ENCODE measurements at regions not wholly inside any gene's neighbourhood (a gene's known extent, or its start where the extent isn't known, plus 50 kb on each side); places are given as distances from the start of the nearest gene placed in this dataset.

DNA sequence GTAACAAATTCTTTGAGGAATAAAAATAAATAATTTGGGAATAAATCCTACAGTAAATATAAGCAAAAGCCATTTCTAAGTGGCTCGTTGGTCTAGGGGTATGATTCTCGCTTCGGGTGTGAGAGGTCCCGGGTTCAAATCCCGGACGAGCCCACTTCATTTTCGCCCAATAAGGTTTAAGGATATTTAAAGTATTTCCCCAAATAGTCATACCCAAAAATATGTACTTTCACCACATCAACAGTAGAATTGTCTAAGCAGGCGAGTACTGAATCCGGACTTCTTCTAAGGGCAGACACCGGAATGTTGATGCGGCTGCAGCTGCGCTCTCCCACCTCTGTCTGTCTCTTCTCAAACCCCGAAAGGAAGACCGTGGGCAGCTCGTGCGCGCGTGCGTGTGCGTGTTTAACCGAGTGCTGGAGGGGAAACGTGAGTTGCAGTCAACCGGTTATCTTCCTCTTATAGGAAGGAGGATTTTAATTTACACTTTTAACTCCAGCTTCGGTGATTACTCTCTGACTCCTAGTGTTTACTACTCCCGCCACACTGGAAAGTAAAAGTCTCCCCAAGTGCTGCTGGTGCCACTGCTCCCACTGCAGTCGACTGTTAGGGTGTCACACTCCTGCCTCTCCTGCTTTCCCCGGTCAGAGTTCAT, 155.7 kb upstream of the PRSS16 start:
- Histone ChIP-seq H3K36me3 (ENCODE audit: control insufficient read depth in 2 of 2, insufficient read depth in 2 of 2, low read length in 1 of 2) (no peaks in the 10 kb centered on the region), H3K27me3 (ENCODE audit: control insufficient read depth in 1 of 2, insufficient read depth in 2 of 2, low read length in 2 of 2) (peaks cover 0 to 3% of the 10 kb centered on the region in 2 donors), H3K4me3 (ENCODE audit: low read depth in 1 of 2, low read length in 2 of 2) (peak overlapping the region in 1 of 2 donors; percentile 34), H3K9me3 (ENCODE audit: control insufficient read depth in 2 of 2, insufficient read depth in 1 of 2, low read depth in 1 of 2, low read length in 1 of 2) (no peaks in the 10 kb centered on the region), H3K27ac (ENCODE audit: low read depth in 2 of 2, low read length in 1 of 2) (no peak overlapping the region), H3K4me1 (ENCODE audit: control insufficient read depth in 2 of 2, insufficient read depth in 2 of 2, low read length in 1 of 2) (peaks cover 0 to 1% of the 10 kb centered on the region in 2 donors)
- WGBS, 2 donors, result 1 to 2% methylated on average over 27 of the region's 27 CpGs

DNA sequence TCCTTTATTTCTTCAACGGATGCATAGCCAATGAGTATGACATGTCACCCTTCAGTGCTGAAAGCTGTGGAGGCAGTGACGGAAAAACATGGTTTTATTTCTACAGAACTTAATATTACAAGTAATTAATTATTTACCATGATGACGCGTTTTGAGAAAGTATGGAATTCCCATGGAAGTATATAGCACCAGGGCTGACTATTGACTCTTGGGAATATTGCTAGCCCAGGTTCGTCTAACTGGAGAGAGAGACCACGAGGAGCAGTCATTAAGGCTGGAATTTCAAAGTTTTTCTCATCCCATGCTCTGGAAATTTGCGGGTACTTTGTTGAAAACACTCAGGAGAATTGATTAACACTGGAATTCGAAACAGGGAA, 155.2 kb upstream of the PRSS16 start:
- H3K9me3 ChIP-seq (ENCODE audit: control insufficient read depth in 2 of 2, insufficient read depth in 1 of 2, low read depth in 1 of 2, low read length in 1 of 2), result no peaks in the 10 kb centered on the region
- WGBS, 2 donors, result 35 to 38% methylated on average over 8 of the region's 8 CpGs
- no peaks in the 10 kb centered on the region for H3K36me3 ChIP-seq (ENCODE audit: control insufficient read depth in 2 of 2, insufficient read depth in 2 of 2, low read length in 1 of 2)
- peaks cover 0 to 3% of the 10 kb centered on the region in 2 donors for H3K27me3 ChIP-seq (ENCODE audit: control insufficient read depth in 1 of 2, insufficient read depth in 2 of 2, low read length in 2 of 2)
- H3K4me1 ChIP-seq (ENCODE audit: control insufficient read depth in 2 of 2, insufficient read depth in 2 of 2, low read length in 1 of 2), result peaks cover 0 to 3% of the 10 kb centered on the region in 2 donors
- no peak overlapping the region for H3K27ac ChIP-seq (ENCODE audit: low read depth in 2 of 2, low read length in 1 of 2)
- H3K4me3 ChIP-seq (ENCODE audit: low read depth in 1 of 2, low read length in 2 of 2), result peak overlapping the region in 1 of 2 donors; percentile 34

DNA sequence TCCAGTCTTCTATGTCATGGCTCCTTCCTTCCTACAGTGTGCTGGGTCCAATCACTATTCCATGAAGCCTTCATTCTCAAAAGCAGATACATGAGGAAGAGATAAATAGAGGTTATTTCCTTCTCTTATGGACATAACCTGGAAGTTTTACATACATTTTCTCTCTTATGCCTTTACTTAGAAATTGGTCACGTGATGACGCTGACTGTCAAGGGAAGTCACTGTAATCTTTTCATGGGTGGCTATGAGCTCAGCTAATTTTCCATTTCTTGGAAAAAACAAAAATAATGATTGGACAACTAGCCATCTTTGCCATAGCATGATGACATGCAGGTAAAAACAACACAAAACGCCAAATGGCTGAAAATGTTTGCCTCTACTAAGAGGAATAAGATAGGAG, 151.6 kb upstream of the PRSS16 start:
- no peak overlapping the region for H3K4me3 ChIP-seq (ENCODE audit: low read depth in 1 of 2, low read length in 2 of 2)
- WGBS, 2 donors, result 93% methylated on average over 3 of the region's 3 CpGs
- H3K36me3 ChIP-seq (ENCODE audit: control insufficient read depth in 2 of 2, insufficient read depth in 2 of 2, low read length in 1 of 2), result no peaks in the 10 kb centered on the region
- peaks cover 0 to 3% of the 10 kb centered on the region in 2 donors for H3K27me3 ChIP-seq (ENCODE audit: control insufficient read depth in 1 of 2, insufficient read depth in 2 of 2, low read length in 2 of 2)
- H3K4me1 ChIP-seq (ENCODE audit: control insufficient read depth in 2 of 2, insufficient read depth in 2 of 2, low read length in 1 of 2), result peaks cover 0 to 3% of the 10 kb centered on the region in 2 donors
- no peaks in the 10 kb centered on the region for H3K9me3 ChIP-seq (ENCODE audit: control insufficient read depth in 2 of 2, insufficient read depth in 1 of 2, low read depth in 1 of 2, low read length in 1 of 2)
- H3K27ac ChIP-seq (ENCODE audit: low read depth in 2 of 2, low read length in 1 of 2), result no peak overlapping the region

DNA sequence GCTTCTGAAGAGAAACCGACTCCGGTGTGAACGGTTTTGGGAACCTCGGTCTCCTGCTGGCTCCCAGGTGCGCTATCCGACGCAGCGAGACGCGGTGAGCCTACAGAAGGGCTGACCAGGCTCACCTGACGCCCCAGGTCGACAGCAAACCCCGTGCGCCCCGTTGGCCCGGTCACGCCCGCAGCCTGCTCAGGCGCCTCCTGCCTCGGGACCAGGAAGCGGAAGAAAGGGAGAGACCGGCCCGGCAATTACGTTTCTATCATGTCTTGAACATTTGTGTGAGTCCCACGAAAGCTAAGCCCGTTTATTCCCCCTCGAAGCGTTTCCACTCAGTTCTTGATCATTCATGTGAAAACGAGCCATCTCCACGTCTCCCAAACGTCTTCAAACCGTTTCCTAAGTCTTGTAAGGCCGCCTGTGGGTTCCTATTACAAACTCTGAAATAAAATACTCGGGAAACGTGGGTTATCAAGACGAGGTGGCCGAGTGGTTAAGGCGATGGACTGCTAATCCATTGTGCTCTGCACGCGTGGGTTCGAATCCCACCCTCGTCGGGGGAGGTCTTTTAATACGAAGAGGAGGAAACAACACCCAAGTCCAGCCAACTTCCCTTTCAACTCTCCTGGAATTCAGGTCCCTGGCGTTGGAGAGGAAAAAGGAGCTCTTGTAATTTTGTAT, 150.5 kb upstream of the PRSS16 start:
- H3K27ac ChIP-seq (ENCODE audit: low read depth in 2 of 2, low read length in 1 of 2), result no peak overlapping the region
- H3K36me3 ChIP-seq (ENCODE audit: control insufficient read depth in 2 of 2, insufficient read depth in 2 of 2, low read length in 1 of 2), result no peaks in the 10 kb centered on the region
- H3K4me3 ChIP-seq (ENCODE audit: low read depth in 1 of 2, low read length in 2 of 2), result peak overlapping the region; percentile 39
- 2 to 3% methylated on average over 45 of the region's 45 CpGs for WGBS, 2 donors
- H3K4me1 ChIP-seq (ENCODE audit: control insufficient read depth in 2 of 2, insufficient read depth in 2 of 2, low read length in 1 of 2), result peaks cover 0 to 3% of the 10 kb centered on the region in 2 donors
- H3K27me3 ChIP-seq (ENCODE audit: control insufficient read depth in 1 of 2, insufficient read depth in 2 of 2, low read length in 2 of 2), result peaks cover 0 to 3% of the 10 kb centered on the region in 2 donors
- no peaks in the 10 kb centered on the region for H3K9me3 ChIP-seq (ENCODE audit: control insufficient read depth in 2 of 2, insufficient read depth in 1 of 2, low read depth in 1 of 2, low read length in 1 of 2)

DNA sequence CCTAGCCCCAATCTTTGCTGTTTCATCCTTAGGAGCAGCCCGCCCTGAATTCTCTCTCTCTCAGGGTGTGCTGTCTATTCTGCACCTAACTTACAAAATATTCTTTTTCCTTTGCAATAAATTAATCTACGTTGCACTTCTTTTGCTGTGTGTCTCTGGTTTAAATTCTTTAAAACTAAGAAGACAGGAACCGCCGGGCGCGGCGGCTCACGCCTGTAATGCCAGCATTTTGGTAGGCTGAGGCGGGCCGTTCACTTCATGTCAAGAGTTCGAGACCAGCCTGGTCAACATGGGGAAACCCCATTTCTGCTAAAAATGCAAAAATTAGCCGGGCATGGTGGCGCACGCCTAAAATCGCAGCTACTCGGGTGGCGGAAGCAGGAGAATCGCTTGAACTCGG, 148.5 kb upstream of the PRSS16 start:
- Histone ChIP-seq H3K4me1 (ENCODE audit: control insufficient read depth in 2 of 2, insufficient read depth in 2 of 2, low read length in 1 of 2) (peaks cover 0 to 3% of the 10 kb centered on the region in 2 donors), H3K4me3 (ENCODE audit: low read depth in 1 of 2, low read length in 2 of 2) (no peak overlapping the region), H3K36me3 (ENCODE audit: control insufficient read depth in 2 of 2, insufficient read depth in 2 of 2, low read length in 1 of 2) (no peaks in the 10 kb centered on the region), H3K9me3 (ENCODE audit: control insufficient read depth in 2 of 2, insufficient read depth in 1 of 2, low read depth in 1 of 2, low read length in 1 of 2) (no peaks in the 10 kb centered on the region), H3K27ac (ENCODE audit: low read depth in 2 of 2, low read length in 1 of 2) (no peak overlapping the region), H3K27me3 (ENCODE audit: control insufficient read depth in 1 of 2, insufficient read depth in 2 of 2, low read length in 2 of 2) (peaks cover 0 to 3% of the 10 kb centered on the region in 2 donors)
- WGBS, 2 donors, result 95 to 96% methylated on average over 19 of the region's 19 CpGs

DNA sequence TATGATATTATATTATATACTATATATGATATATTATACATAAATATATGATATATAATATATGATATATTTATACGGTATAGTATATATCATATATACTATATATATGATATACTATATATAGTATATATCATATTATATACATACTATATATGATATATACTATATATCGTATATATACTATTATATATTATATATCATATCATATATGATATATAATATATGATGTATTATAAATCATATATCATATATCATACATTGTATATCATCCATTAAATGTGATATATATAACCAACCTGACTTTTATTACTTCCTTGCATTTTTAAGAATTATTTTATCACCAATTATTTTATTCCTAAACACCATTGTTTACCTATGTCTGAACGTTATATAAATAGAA, 146.6 kb upstream of the PRSS16 start:
- no peaks in the 10 kb centered on the region for H3K36me3 ChIP-seq (ENCODE audit: control insufficient read depth in 2 of 2, insufficient read depth in 2 of 2, low read length in 1 of 2)
- no peak overlapping the region for H3K27ac ChIP-seq (ENCODE audit: low read depth in 2 of 2, low read length in 1 of 2)
- H3K9me3 ChIP-seq (ENCODE audit: control insufficient read depth in 2 of 2, insufficient read depth in 1 of 2, low read depth in 1 of 2, low read length in 1 of 2), result no peaks in the 10 kb centered on the region
- H3K27me3 ChIP-seq (ENCODE audit: control insufficient read depth in 1 of 2, insufficient read depth in 2 of 2, low read length in 2 of 2), result peaks cover 0 to 3% of the 10 kb centered on the region in 2 donors
- no peak overlapping the region for H3K4me3 ChIP-seq (ENCODE audit: low read depth in 1 of 2, low read length in 2 of 2)
- 83 to 87% methylated on average over 3 of the region's 3 CpGs for WGBS, 2 donors
- peaks cover 0 to 3% of the 10 kb centered on the region in 2 donors for H3K4me1 ChIP-seq (ENCODE audit: control insufficient read depth in 2 of 2, insufficient read depth in 2 of 2, low read length in 1 of 2)

DNA sequence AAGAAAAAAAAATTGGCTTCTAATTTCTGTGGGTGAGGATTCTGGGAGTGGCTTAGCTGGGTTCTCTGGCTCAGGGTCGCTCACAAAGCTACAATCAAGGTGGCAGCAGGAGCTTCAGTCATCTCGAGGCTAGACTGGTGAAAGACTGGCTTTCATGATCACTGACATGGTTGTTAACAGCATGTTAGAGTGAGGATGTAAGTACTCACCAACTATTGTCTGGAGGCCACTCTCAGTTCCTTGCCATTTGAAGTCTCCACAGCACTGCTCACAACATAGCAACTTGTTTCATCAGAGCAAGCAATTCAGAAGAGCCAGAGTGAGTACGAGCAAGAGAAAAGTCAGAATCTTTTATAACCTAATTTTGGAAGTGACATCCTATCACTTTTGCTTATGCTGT, 145.7 kb upstream of the PRSS16 start:
- Histone ChIP-seq H3K4me1 (ENCODE audit: control insufficient read depth in 2 of 2, insufficient read depth in 2 of 2, low read length in 1 of 2) (peaks cover 0 to 1% of the 10 kb centered on the region in 2 donors), H3K27ac (ENCODE audit: low read depth in 2 of 2, low read length in 1 of 2) (no peak overlapping the region), H3K9me3 (ENCODE audit: control insufficient read depth in 2 of 2, insufficient read depth in 1 of 2, low read depth in 1 of 2, low read length in 1 of 2) (no peaks in the 10 kb centered on the region), H3K36me3 (ENCODE audit: control insufficient read depth in 2 of 2, insufficient read depth in 2 of 2, low read length in 1 of 2) (no peaks in the 10 kb centered on the region), H3K27me3 (ENCODE audit: control insufficient read depth in 1 of 2, insufficient read depth in 2 of 2, low read length in 2 of 2) (no peaks in the 10 kb centered on the region), H3K4me3 (ENCODE audit: low read depth in 1 of 2, low read length in 2 of 2) (no peak overlapping the region)
- WGBS, 2 donors, result 69 to 72% methylated on average over 3 of the region's 3 CpGs

DNA sequence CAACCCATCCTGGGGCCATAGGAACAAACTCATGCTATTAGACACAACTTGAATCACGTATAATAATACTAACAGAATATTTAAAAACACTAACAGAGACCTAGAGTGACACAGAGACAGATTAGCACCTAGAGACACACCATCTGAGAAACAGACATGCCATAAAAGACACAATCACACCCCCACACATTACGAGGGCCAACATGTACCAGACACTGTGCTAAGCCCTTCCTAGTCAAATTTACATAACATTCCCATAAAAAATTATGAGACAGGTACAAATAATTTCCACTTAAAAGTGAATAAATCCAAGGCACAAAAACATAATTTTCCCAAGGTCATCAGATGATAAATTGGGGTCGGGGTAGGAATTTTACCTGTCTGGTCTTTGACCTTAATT, 141.1 kb upstream of the PRSS16 start:
- WGBS, 2 donors, result 81 to 87% methylated on average over 3 of the region's 3 CpGs
- Histone ChIP-seq H3K36me3 (ENCODE audit: control insufficient read depth in 2 of 2, insufficient read depth in 2 of 2, low read length in 1 of 2) (no peaks in the 10 kb centered on the region), H3K27me3 (ENCODE audit: control insufficient read depth in 1 of 2, insufficient read depth in 2 of 2, low read length in 2 of 2) (no peaks in the 10 kb centered on the region), H3K9me3 (ENCODE audit: control insufficient read depth in 2 of 2, insufficient read depth in 1 of 2, low read depth in 1 of 2, low read length in 1 of 2) (no peaks in the 10 kb centered on the region), H3K4me3 (ENCODE audit: low read depth in 1 of 2, low read length in 2 of 2) (no peak overlapping the region), H3K4me1 (ENCODE audit: control insufficient read depth in 2 of 2, insufficient read depth in 2 of 2, low read length in 1 of 2) (no peaks in the 10 kb centered on the region), H3K27ac (ENCODE audit: low read depth in 2 of 2, low read length in 1 of 2) (no peak overlapping the region)

DNA sequence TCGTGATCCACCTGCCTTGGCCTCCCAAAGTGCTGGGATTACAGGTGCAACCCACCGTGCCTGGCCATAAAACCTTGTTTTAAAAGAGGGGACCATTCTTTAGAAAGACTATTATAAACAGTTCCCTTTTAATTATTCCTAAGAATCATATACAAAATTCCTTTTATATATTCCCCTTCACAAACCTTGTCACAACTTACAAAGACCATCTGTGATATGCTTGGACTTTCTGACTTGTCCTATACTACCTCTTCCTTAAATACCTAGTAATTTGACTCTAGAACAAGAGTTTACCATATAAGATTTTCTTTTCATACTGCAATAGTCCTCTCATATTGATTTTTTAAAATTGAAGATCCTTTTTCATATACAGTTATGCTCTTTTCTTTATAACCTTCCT, 135.8 kb upstream of the PRSS16 start:
- 59 to 75% methylated on average over 2 of the region's 2 CpGs for WGBS, 2 donors

DNA sequence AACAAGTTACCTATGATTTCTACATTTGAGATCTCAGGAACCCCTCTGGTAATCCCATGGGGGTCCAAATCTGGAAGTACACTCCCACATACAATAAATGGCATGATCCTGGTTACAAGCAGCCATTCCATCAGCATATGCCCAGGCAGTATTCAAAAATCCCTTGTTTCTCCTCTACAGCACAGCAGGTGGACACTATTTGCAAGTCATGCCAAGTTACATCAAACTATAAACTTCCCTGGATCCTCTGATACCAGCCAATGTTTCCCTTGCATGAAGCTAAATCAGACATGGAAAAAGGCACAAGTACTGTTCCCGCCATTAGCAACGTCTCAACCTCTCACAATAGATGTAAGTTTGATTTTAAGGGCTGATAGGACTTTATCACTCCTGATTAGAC, 134.5 kb upstream of the PRSS16 start:
- Histone ChIP-seq H3K27ac (ENCODE audit: low read depth in 2 of 2, low read length in 1 of 2) (no peak overlapping the region), H3K9me3 (ENCODE audit: control insufficient read depth in 2 of 2, insufficient read depth in 1 of 2, low read depth in 1 of 2, low read length in 1 of 2) (no peaks in the 10 kb centered on the region), H3K4me3 (ENCODE audit: low read depth in 1 of 2, low read length in 2 of 2) (no peak overlapping the region), H3K36me3 (ENCODE audit: control insufficient read depth in 2 of 2, insufficient read depth in 2 of 2, low read length in 1 of 2) (no peaks in the 10 kb centered on the region), H3K4me1 (ENCODE audit: control insufficient read depth in 2 of 2, insufficient read depth in 2 of 2, low read length in 1 of 2) (no peaks in the 10 kb centered on the region), H3K27me3 (ENCODE audit: control insufficient read depth in 1 of 2, insufficient read depth in 2 of 2, low read length in 2 of 2) (no peaks in the 10 kb centered on the region)
- WGBS, 2 donors, result 92 to 98% methylated on average over 2 of the region's 2 CpGs

More for the DNA sequence above, 135.8 kb upstream of the PRSS16 start:
- Histone ChIP-seq H3K9me3 (ENCODE audit: control insufficient read depth in 2 of 2, insufficient read depth in 1 of 2, low read depth in 1 of 2, low read length in 1 of 2) (no peaks in the 10 kb centered on the region), H3K36me3 (ENCODE audit: control insufficient read depth in 2 of 2, insufficient read depth in 2 of 2, low read length in 1 of 2) (no peaks in the 10 kb centered on the region), H3K27ac (ENCODE audit: low read depth in 2 of 2, low read length in 1 of 2) (no peak overlapping the region), H3K27me3 (ENCODE audit: control insufficient read depth in 1 of 2, insufficient read depth in 2 of 2, low read length in 2 of 2) (no peaks in the 10 kb centered on the region), H3K4me3 (ENCODE audit: low read depth in 1 of 2, low read length in 2 of 2) (no peak overlapping the region), H3K4me1 (ENCODE audit: control insufficient read depth in 2 of 2, insufficient read depth in 2 of 2, low read length in 1 of 2) (no peaks in the 10 kb centered on the region)

Measured in esophagus (tissue), 2 donors.